Hepatocyte (in vitro differentiated cells): ENCODE measurements at regions not wholly inside any gene's neighbourhood (a gene's known extent, or its start where the extent isn't known, plus 50 kb on each side); places are given as distances from the start of the nearest gene placed in this dataset.

Source experiments
- CTCF ChIP-seq: fragments of 200-600 bp; sonication (generic); IDR thresholded peaks from 2 replicates; pipeline ENCODE4 v1.5.1; 2016; ENCODE audit warnings: antibody characterized with exemption, mild to moderate bottlenecking; ENCODE audit not compliant: poor library complexity
- EZH2 ChIP-seq: fragments of 200-600 bp; sonication (generic); IDR thresholded peaks from 2 replicates; pipeline ENCODE4 v1.6.1; 2016; ENCODE audit warnings: antibody characterized with exemption, mild to moderate bottlenecking, borderline replicate concordance

GRCh38 chr14:43903209-43903608, 603.9 kb downstream of the FSCB start:
- no peak for TF ChIP-seq CTCF
- TF ChIP-seq EZH2, result no peak
